Muscle of back (tissue), 3 donors: ENCODE measurements at regions not wholly inside any gene's neighbourhood (a gene's known extent, or its start where the extent isn't known, plus 50 kb on each side); places are given as distances from the start of the nearest gene placed in this dataset.
"Not testable (repeated sequence)": the region's sequence is repeated elsewhere in the genome, so short reads cannot be mapped to it uniquely, and the experiment has no call there.

Experiments used
- DNase-seq, 3 donors: peaks; one replicate each; pipeline versions ENCODE4 v3.0.0 to v3.0.0-alpha.2; 2013

GRCh38 chr14:106347890-106348755 lies 821.7 kb downstream of the TMEM121 start:
- no peak for DNase-seq

DNA sequence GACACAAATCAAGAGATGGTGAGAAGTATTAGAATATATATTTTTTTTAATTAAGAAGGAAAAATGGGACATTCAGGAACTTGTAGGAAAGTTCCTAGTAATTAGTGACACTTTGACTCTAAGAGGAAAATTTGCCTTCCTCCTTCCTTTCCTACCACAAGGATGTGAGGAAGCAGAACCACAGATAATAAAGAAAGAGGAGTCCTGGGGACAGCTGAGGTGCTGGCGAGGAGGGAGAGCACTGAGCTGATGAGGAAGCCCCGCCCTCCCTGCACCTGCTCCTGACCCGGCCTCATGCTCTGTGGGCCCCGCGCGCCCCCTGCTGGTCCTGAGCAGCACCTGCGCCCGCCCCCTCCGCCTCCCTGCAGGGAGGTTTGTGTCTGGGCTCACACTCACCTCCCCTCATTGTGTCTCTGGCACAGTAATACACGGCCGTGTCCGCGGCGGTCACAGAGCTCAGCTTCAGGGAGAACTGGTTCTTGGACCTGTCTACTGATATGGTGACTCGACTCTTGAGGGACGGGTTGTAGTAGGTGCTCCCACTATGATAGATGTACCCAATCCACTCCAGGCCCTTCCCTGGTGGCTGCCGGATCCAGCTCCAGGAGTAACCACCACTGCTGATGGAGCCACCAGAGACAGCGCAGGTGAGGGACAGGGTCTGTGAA lies 822.6 kb downstream of the TMEM121 start:
- DNase-seq = not testable (repeated sequence)

GRCh38 chr14:106349678-106350457 lies 823.5 kb downstream of the TMEM121 start:
- DNase-seq = not testable (repeated sequence)

- not testable (repeated sequence) for DNase-seq
Measured at GRCh38 chr14:106355007-106355791, 828.8 kb downstream of the TMEM121 start.

DNA sequence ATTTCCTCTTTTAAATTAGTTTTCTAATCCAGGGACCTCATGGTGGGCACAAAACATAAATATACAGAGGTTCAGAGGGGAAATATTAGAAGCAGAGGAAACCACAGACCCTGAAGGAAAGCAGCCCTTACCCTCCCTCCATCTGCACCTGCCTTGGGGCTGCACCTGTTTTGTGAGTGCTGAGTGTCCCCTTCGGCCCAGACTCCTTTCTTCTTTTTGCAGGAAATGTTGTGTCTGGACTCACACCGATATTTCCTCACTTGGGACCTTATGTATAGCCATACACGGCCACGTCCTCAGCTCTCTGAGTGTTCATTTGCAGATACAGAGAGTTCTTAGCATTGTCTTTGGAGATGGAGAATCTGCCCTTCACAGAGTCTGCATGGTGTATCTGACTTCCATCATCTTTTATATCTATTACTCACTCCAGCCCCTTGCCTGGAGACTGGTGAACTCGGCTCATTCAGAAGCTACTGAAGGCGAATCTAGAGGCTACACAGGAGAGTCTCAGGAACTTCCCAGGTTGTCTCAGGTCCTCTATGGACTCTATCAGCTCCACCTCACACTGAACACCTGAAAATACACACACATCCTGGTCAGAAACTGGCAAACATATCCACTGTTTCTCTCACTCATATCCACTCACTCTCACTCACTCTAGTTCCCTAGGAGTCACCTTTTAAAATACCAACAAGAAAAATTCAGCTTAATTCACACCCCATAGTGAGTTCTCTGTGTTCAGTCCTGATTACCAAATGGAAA lies 829.7 kb downstream of the TMEM121 start:
- not testable (repeated sequence) for DNase-seq

- not testable (repeated sequence) for DNase-seq
Measured at GRCh38 chr14:106356643-106356930, 830.2 kb downstream of the TMEM121 start.

DNA sequence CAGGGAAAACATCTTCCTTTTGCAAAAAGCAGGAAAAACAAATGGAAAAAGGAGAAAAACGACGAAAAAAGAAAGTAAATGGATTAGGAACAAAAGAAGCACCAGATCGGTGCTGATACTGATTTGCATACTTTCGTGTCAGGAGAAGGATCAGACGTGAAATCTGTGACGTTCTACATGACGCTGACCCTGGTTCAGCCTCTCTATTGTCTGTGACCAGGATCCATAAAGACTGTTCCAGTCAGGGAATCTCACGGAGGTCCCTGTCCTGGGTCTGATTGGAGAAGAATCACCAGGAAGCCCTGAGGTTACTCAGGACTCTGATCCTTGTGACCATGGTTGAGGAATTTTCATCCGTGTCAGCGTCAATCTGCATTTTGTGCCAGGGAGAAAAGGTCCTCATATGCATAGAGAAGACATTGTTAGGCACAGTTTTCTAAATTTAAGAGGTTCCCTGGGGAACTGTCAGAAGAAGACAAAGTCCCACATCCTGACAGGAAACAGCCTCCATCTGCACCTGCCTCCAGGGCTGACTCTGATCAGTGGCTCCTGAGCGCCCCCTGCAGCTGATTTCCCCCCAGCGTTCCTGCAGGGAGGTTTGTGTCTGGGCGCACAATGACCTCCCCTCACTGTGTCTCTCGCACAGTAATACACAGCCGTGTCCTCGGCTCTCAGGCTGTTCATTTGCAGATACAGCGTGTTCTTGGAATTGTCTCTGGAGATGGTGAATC lies 832.9 kb downstream of the TMEM121 start:
- DNase-seq = not testable (repeated sequence)

DNA sequence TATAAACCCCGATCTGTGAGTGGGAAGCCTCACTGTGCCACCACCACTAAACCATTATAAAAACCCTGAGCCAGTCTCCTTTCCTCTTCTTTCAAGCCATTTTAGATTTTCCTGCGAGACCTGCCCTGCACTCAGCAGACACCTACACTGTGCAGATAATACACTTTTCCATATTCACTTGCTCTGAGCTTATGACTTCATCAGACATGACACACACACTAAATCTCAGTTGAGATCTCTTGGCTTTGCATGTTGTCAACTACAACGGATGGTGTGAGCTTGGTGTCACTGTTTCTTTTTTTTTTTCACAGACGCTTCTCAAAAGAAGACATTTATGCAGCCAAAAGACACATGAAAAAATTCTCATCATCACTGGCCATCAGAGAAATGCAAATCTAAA lies 839.0 kb downstream of the TMEM121 start:
- DNase-seq = not testable (repeated sequence)

DNA sequence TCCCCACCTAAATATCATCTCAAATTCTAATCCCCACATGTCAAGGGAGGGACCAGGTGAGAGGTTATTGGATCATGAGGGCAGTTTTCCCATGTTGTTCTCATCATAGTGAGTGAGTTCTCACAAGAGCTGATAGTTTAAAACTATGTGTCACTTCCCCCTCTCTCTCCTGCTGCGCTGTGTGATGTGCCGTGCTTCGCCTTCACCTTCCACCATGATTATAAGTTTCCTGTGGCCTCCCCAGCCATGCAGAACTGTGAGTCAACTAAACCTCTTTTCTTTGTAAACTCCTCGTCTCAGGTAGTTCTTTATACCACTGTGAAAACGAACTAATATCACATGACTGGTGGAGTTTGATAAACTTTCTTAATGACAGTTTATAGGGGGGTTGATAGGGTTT lies 839.5 kb downstream of the TMEM121 start:
- not testable (repeated sequence) for DNase-seq

DNA sequence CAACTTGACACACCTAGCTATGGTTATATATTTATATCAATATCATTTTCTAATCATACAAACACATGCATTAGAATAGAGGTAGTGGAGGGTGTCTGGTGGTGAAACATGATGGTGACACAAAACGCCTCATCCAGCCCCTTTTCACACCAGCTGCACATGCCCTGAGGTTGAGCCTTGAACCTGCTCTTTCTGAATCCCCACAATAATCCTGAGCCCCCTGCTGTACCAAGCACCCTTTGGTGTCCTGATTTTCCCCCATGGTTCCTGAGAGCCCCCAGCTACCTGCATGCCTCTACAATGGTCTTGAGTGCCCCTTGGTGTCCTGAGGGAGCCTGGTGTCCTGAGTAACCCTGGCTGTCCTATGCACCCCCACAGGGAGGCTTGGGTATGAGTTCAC lies 840.6 kb downstream of the TMEM121 start:
- DNase-seq = not testable (repeated sequence)

DNA sequence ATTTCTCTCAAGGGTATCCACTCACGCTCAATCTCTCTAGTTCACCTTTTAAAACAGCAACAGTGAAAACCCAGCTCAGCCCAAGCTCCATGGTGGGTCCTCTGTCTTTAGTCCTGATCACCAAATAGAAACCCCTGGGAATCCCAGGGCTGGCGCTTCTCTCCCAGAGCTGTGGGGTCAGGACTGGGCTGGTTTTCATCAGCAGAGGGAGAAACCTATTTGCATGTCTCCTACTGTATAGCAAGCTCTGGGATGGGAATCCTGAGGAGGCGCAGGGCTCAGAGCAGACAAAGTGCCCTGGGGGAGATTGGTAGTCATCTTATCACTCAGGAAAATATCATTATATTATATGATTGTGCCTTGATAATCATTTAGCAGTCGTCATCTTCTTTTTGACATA lies 843.1 kb downstream of the TMEM121 start:
- not testable (repeated sequence) for DNase-seq

DNA sequence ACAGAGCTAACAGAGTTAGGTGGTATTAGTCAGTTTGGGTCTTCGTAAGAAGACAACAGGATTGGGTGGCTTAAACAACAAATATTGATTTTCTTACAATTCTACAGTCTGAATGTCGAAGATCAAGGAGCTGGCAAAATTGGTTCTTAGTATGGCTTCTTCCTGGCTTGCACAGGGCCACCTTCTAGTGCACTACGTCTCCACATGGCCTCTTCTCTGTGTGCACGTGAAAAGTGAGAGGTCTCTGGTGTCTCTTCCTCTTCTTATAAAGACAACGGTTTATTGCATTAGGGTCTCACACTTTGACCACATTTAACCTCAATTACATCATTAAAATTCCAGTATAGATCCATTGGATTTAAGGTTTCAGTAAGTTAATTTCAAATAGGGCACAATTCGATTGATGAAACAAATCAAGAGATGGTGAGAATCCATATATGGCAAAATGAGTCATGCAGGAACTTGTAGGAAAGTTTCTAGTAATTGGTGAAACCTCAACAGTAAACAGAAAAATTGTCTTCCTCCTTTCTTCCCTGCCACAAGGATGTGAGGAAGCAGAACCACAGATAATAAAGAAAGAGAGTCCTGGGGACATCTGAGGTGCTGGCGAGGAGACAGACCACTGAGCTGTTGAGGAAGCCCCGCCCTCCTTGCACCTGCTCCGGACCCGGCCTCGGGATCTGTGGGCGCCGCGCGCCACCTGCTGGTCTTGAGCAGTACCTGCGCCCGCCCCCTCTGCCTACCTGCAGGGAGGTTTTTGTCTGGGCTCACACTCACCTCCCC lies 846.7 kb downstream of the TMEM121 start:
- DNase-seq = no peak

DNA sequence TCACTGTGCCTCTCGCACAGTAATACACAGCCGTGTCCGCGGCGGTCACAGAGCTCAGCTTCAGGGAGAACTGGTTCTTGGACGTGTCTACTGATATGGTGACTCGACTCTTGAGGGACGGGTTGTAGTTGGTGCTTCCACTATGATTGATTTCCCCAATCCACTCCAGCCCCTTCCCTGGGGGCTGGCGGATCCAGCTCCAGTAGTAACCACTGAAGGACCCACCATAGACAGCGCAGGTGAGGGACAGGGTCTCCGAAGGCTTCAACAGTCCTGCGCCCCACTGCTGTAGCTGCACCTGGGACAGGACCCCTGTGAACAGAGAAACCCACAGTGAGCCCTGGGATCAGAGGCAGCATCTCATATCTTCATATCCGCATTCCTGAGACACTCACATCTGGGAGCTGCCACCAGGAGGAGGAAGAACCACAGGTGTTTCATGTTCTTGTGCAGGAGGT lies 847.3 kb downstream of the TMEM121 start:
- not testable (repeated sequence) for DNase-seq

- DNase-seq = no peak
Measured at GRCh38 chr14:106377432-106377831, 851.0 kb downstream of the TMEM121 start.

DNA sequence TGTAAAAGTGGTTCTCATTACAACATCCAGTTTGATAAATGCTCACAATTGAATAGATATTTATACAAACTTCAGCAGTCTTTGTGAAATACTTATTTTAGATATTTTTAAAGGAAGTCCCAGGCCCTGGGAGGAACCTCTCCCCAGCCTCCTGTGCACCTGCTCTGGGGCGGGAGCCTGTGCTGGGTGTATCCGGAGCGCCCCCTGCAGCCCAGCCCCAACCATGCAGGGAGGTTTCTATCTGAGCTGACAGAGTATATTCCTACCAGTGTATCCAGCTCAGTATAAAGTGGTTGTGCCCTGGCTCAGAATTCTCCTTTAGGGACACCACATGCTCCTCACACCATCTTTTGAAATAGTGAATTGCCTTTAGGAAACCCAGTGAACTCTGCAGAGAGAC lies 851.8 kb downstream of the TMEM121 start:
- no peak for DNase-seq

DNA sequence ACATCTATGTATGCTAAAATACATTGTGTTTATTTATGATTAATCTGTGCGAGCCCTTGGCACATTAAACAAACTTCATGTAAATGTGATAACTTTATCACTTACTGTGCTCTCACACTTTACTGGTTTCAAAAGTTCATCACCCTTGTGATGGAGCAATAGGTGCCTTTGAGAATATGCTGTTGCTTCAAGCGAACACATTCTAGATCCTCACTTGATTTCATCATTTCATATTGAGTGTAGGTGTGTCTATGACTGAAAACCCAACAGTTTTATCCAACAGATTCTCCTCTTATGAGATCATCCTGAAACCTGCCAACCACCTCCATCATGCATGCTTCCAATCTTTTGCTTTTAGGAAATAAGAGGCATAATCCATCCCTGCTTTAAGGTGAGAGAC lies 854.4 kb downstream of the TMEM121 start:
- DNase-seq = no peak

DNA sequence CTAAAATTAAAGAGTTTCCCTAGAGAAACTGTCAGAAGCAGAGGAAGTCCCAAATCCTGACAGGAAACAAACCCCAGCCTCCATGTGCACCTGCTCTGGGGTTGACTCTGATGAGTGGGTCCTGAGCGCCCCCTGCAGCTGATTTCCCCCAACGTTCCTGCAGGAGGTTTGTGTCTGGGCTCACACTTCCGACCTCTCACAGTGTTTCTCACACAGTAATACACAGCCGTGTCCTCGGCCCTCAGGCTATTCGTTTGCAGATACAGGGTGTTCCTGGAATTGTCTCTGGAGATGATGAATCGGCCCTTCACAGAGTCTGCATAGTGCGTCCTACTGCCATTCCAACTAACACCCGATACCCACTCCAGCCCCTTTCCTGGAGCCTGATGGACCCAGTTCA lies 862.8 kb downstream of the TMEM121 start:
- not testable (repeated sequence) for DNase-seq

DNA sequence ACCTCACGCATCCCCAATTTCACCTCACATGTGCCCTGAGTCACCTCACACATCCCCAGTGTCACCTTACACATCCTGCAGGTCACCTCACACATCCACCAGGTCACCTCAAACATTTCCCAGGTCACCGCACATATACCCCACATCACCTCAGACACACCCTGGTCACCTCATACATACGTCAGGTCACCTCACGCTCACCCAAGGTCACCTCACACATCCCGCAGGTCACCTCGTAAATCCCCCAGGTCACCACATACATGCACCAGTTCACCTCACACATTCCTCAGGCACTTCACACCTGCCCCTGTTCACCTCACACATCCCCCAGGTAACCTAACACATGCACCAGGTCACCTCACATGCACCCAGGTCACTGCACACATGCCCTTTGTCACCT lies 864.0 kb downstream of the TMEM121 start:
- DNase-seq = no peak

GRCh38 chr14:106390947-106391346 lies 864.6 kb downstream of the TMEM121 start:
- DNase-seq = no peak
